ENCODE measurements at regions not wholly inside any gene's neighbourhood (a gene's known extent, or its start where the extent isn't known, plus 50 kb on each side); places are given as distances from the start of the nearest gene placed in this dataset.
A peak's percentile ranks its signal among the peaks of the same experiment; 100 is the strongest.
"Not testable (repeated sequence)": the region's sequence is repeated elsewhere in the genome, so short reads cannot be mapped to it uniquely, and the experiment has no call there.

GRCh38 chrX:38943120-38943519 is 141.9 kb downstream of the MID1IP1 start:
- DNase-seq, result no peak

GRCh38 chrX:38948046-38948445 is 146.8 kb downstream of the MID1IP1 start:
- no peak for DNase-seq

GRCh38 chrX:38954520-38954919 is 153.3 kb downstream of the MID1IP1 start:
- DNase-seq, result no peak

GRCh38 chrX:38959736-38960135 is 158.5 kb downstream of the MID1IP1 start:
- DNase-seq, result no peak

GRCh38 chrX:38960137-38960536 is 158.9 kb downstream of the MID1IP1 start:
- DNase-seq, result no peak

- no peak for DNase-seq
These were observed 160.7 kb downstream of the MID1IP1 start for GRCh38 chrX:38961936-38962335.

GRCh38 chrX:38963244-38963643 is 162.0 kb downstream of the MID1IP1 start:
- DNase-seq, result not testable (repeated sequence)

- no peak for DNase-seq
These were observed 164.6 kb downstream of the MID1IP1 start for GRCh38 chrX:38965888-38966287.

GRCh38 chrX:38968344-38969216 is 167.3 kb downstream of the MID1IP1 start:
- no peak for DNase-seq

- DNase-seq, result no peak
These were observed 168.8 kb downstream of the MID1IP1 start for GRCh38 chrX:38970074-38970473.

GRCh38 chrX:38970845-38971244 is 169.6 kb downstream of the MID1IP1 start:
- no peak for DNase-seq

GRCh38 chrX:38973322-38973721 is 172.1 kb downstream of the MID1IP1 start:
- DNase-seq, result no peak

- DNase-seq, result no peak
These were observed 173.3 kb downstream of the MID1IP1 start for GRCh38 chrX:38974542-38974941.

- no peak for DNase-seq
These were observed 174.2 kb downstream of the MID1IP1 start for GRCh38 chrX:38975368-38975942.

GRCh38 chrX:38982370-38982769 is 181.1 kb downstream of the MID1IP1 start:
- DNase-seq, result no peak

- no peak for DNase-seq
These were observed 181.6 kb downstream of the MID1IP1 start for GRCh38 chrX:38982843-38983242.

GRCh38 chrX:38985375-38985774 is 184.1 kb downstream of the MID1IP1 start:
- peak; percentile 24 for DNase-seq

GRCh38 chrX:38985945-38986344 is 184.7 kb downstream of the MID1IP1 start:
- DNase-seq, result no peak

- DNase-seq, result no peak
These were observed 185.3 kb downstream of the MID1IP1 start for GRCh38 chrX:38986586-38986985.

GRCh38 chrX:38987198-38987651 is 186.0 kb downstream of the MID1IP1 start:
- no peak for DNase-seq

- DNase-seq, result no peak
These were observed 187.0 kb downstream of the MID1IP1 start for GRCh38 chrX:38988301-38988700.

GRCh38 chrX:38989076-38989475 is 187.8 kb downstream of the MID1IP1 start:
- DNase-seq, result no peak

- no peak for DNase-seq
These were observed 190.6 kb downstream of the MID1IP1 start for GRCh38 chrX:38991656-38992440.

Data from NCI-H1092 treated with DMSO at 0.1 percent for 48 hours (cell line).